ENCODE measurements at regions not wholly inside any gene's neighbourhood (a gene's known extent, or its start where the extent isn't known, plus 50 kb on each side); places are given as distances from the start of the nearest gene placed in this dataset.

- TF ChIP-seq CTCF (IDR thresholded peaks at IDR 0.05; ENCODE audit: low read depth, low read length), result no peak
Observed at GRCh38 chr17:14946481-14946880, 318.6 kb downstream of the PMP22 start.

GRCh38 chr17:14942526-14943190, 322.5 kb downstream of the PMP22 start:
- no peak overlapping the region for H3K4me3 ChIP-seq
- no peak for TF ChIP-seq CTCF (IDR thresholded peaks at IDR 0.05; ENCODE audit: low read depth, low read length)

More at GRCh38 chr17:14946481-14946880, 318.6 kb downstream of the PMP22 start:
- no peaks in the 10 kb centered on the region for H3K9me3 ChIP-seq (ENCODE audit: low read depth)
- H3K4me3 ChIP-seq, result no peak overlapping the region
- DNase-seq (ENCODE audit: low read depth in 1 of 2, low spot score in 1 of 2), result no peak
- no peak overlapping the region for H3K27ac ChIP-seq
- H3K27me3 ChIP-seq, result no peaks in the 10 kb centered on the region
- no peaks in the 10 kb centered on the region for H3K36me3 ChIP-seq
- no peaks in the 10 kb centered on the region for H3K4me1 ChIP-seq (ENCODE audit: low read depth)

GRCh38 chr17:14940938-14941265, 324.2 kb downstream of the PMP22 start:
- Histone ChIP-seq H3K36me3 (no peaks in the 10 kb centered on the region), H3K9me3 (ENCODE audit: low read depth) (no peaks in the 10 kb centered on the region), H3K4me3 (no peak overlapping the region), H3K27ac (no peak overlapping the region), H3K27me3 (no peaks in the 10 kb centered on the region), H3K4me1 (ENCODE audit: low read depth) (no peaks in the 10 kb centered on the region)
- no peak for DNase-seq (ENCODE audit: low read depth in 1 of 2, low spot score in 1 of 2)
- TF ChIP-seq CTCF (IDR thresholded peaks at IDR 0.05; ENCODE audit: low read depth, low read length), result no peak

More at GRCh38 chr17:14942526-14943190, 322.5 kb downstream of the PMP22 start:
- Histone ChIP-seq H3K27ac (no peak overlapping the region), H3K36me3 (no peaks in the 10 kb centered on the region), H3K27me3 (no peaks in the 10 kb centered on the region), H3K9me3 (ENCODE audit: low read depth) (no peaks in the 10 kb centered on the region), H3K4me1 (ENCODE audit: low read depth) (no peaks in the 10 kb centered on the region)
- DNase-seq (ENCODE audit: low read depth in 1 of 2, low spot score in 1 of 2), result no peak

- Histone ChIP-seq H3K4me3 (no peak overlapping the region), H3K36me3 (no peaks in the 10 kb centered on the region), H3K27me3 (no peaks in the 10 kb centered on the region), H3K27ac (no peak overlapping the region), H3K4me1 (ENCODE audit: low read depth) (no peaks in the 10 kb centered on the region), H3K9me3 (ENCODE audit: low read depth) (no peaks in the 10 kb centered on the region)
- DNase-seq (ENCODE audit: low read depth in 1 of 2, low spot score in 1 of 2), result peak in 1 of 2 donors; percentile 7
- TF ChIP-seq CTCF (IDR thresholded peaks at IDR 0.05; ENCODE audit: low read depth, low read length), result no peak
Observed at GRCh38 chr17:14940108-14940937, 324.8 kb downstream of the PMP22 start.

GRCh38 chr17:14935845-14936485, 329.2 kb downstream of the PMP22 start:
- H3K4me1 ChIP-seq (ENCODE audit: low read depth), result no peaks in the 10 kb centered on the region
- H3K4me3 ChIP-seq, result no peak overlapping the region
- no peak for DNase-seq (ENCODE audit: low read depth in 1 of 2, low spot score in 1 of 2)
- no peaks in the 10 kb centered on the region for H3K36me3 ChIP-seq
- H3K27ac ChIP-seq, result no peak overlapping the region
- H3K27me3 ChIP-seq, result no peaks in the 10 kb centered on the region
- no peaks in the 10 kb centered on the region for H3K9me3 ChIP-seq (ENCODE audit: low read depth)
- no peak for TF ChIP-seq CTCF (IDR thresholded peaks at IDR 0.05; ENCODE audit: low read depth, low read length)

Data from cardiac muscle cell (in vitro differentiated cells and primary cell).